DMS 273 treated with DMSO at 0.1 percent for 48 hours (cell line): ENCODE measurements at regions not wholly inside any gene's neighbourhood (a gene's known extent, or its start where the extent isn't known, plus 50 kb on each side); places are given as distances from the start of the nearest gene placed in this dataset.

Experiments
- DNase-seq: peaks from one replicate; lab custom pipeline; 2025; lab: John Stamatoyannopoulos, UW

DNA sequence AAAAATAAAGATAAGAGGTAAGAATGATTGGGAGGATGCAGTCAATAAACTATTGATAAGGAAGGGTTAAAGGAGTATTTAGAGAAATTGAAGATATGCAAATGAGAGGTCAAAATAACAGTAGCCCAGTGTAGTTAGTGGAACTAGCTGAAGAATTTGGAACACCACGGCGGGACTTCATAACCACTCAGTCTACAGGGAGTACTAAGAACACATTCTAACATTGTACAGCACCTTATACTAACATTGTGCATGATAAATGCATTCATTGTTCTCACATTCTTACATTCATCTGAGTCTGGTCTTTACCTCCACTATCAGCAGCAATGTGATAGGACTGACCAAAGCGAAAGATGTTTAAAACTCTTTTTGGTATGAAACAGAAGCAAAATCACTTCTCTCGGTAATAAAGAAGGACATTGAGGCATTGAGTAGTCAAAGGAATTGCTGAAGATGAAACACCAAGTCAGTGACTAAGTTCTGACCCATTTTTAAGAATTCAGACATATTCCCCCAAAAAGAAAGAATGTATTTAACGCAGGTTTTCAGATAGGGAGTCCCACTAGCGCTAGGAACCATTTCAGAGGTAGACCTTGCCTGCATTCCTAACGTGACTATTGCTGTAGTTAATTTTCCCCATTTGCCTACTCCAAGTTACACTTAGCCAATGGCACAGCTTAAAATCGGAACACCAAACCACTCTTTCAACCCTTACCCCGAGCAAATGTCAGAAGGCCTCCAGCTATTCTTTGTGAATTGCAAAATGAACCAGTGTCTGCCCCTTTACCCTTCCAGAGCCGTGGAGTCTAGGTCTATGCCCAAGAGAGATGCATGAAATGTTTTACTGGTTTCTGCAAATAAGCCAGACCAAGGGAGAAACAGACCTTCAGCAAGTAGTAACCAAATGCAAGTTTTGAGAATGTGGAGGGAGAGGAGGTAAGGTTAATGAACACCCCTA lies 108.8 kb upstream of the IRF2BP2 start:
- no peak for DNase-seq

DNA sequence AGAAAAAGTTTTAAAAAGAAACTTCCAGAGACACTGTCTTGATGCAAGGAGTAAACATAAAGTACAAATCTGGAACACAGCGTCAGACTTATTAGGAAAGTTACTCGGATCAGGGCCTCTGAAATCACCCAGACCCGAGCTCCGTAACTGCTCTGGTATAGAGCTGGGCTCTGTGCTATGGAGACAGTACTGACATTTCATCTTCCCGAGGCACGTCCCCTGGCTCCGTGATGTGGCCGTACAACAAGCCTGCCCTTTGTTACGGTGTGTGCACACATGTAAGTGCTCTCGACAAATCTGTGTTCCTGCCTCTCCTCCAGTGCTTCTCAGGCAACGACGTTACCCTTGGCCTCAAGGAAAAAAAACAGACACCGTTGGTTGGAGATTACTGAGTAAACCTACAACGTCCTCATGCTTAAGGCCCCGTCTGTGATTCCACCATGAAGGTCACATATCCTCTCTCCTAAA lies 107.0 kb upstream of the IRF2BP2 start:
- DNase-seq, result no peak

DNA sequence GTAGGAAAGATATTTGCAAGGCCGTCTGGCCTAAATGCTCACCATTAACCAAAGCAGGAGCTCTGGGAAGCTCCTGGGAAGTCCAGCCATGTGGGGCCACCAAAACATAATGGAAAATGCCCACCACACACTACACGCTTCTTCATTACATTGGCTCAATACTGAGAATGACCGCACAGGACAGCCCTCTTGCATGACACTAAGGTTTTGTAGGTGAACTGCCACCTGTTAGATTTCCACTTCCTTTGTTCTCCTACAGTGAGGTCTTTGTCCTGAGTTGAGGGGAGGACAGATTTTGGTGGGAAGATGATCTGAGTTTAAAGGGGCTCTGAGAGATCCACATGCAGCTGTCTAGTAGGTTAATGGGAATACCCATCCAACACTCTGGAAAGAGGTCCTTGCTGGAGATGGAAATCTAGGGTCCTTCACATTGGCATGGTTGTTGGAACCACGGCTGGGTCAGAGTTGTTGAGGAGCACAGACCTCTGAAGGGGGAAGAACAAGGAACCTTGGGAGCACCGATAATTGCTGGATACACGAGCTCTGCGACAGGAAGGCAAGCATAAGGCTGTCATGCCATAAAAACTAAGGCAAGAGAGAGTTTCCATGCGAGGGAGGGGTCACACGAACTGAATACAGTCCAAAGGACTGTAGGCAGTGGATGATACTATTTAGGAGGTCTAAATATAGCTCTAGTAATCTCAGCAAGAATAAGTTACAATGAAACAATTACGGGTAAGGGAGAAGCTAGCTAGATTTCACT lies 105.5 kb upstream of the IRF2BP2 start:
- DNase-seq, result no peak

DNA sequence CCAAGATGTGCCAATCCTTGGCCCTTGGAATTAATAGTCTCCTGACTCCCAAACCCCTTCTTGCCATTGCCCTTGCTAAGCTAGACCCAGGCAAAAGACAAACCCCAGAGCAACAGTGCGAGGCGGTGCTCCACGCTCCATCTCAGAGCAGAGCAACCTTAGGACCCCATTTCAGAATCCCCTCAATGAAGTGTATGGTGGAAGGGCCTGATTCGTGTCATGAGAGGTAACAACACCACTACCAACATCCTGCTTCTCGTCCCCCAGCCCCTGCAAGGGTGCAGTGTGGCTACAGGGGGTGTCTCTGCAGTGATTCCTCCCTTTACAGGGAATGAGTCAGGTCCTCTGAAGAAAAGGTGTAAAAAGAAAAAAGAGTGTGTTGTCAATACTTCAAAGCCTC lies 103.9 kb upstream of the IRF2BP2 start:
- DNase-seq, result no peak

DNA sequence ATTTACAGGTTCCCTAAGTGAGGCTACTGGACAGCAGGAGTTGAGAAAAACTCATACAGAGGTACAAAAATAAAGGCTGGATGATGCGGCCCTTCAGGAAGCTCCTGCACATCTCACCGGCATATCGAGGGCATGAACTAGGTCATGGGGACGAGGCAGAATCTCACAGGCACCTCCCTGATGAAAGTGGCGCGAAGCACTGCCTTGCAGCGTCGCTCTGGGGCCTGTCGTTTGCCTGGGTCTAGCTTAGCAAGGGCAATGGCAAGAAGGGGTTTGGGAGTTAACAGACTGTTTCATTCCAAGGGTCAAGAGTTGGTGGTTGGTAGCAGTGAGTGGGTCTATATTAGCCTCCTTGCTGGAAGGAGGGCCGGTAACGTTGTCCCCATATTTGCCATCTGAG lies 103.5 kb upstream of the IRF2BP2 start:
- no peak for DNase-seq

DNA sequence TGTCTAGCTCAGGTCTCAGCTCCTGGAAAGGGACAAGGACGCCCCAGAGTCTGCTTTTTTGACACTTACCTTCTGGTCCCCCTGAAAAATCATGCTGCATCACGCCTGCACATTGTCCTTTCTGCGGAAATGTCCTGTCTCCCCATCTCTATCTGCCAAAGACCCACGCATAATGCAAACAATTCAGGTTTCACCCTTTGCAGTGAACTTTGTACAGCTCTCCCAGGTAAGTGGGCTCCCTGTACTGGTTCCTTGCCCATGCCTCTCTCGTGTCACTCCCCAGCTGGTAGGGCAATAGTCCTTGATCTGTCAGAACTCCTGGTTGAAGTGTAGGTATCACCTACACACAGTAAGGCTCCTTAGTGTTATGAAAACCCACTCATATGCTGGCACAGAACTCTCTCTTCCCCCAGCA lies 102.9 kb upstream of the IRF2BP2 start:
- no peak for DNase-seq

DNA sequence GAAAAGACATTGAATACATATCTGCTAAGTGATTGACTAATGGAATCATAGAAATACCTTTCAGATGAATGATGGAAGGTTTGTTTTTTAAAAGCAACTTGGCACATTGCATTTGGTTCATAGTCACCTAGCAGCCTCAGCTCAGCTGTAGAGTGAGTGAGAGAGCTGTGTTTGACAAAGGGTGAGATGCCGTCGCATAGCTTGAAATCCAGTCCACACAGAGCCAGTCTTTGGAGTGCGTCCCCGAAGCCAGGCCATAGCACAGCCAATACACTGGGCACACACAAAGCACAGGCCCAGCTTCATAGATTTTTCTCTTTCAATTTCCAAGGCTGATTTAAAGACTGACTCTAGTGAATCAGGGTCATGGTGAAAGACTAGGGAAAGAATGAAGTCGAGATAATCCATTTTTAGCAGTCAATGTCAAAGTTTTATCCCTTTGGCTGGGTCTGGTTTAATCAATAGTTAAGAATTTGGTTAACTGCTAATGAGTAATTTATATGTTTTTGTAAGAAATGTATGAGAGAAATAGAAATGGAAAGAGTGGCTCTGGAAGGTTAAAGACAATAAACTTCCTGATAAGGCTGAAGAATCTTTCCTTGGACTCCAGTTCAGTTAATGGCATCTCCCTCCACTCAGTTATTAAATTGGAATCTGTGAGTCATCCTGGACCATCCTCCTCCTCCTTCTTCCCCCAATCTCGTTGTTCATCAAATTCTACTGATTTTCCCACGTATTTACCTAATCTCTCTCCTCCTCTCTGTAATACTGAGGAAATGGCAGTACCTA lies 101.2 kb upstream of the IRF2BP2 start:
- no peak for DNase-seq

DNA sequence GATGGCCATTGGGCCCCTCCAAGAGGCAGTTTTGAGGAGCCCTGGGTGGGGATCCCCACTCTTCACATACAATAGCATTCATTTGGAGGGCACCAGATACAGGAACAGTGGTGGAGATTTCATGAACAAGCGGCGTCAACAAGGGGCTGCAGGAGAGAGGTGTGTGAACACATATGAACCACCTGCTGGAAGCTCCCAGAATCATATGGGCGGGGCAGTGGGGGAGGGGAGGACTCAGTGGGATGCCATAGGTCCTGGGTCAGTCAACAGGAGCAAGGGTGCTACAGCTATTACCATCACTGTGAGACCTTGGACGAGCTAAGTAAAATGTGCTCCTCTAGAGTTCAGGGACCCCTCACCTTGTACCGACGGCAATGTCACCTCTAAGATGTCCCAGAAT lies 100.4 kb upstream of the IRF2BP2 start:
- DNase-seq, result no peak

DNA sequence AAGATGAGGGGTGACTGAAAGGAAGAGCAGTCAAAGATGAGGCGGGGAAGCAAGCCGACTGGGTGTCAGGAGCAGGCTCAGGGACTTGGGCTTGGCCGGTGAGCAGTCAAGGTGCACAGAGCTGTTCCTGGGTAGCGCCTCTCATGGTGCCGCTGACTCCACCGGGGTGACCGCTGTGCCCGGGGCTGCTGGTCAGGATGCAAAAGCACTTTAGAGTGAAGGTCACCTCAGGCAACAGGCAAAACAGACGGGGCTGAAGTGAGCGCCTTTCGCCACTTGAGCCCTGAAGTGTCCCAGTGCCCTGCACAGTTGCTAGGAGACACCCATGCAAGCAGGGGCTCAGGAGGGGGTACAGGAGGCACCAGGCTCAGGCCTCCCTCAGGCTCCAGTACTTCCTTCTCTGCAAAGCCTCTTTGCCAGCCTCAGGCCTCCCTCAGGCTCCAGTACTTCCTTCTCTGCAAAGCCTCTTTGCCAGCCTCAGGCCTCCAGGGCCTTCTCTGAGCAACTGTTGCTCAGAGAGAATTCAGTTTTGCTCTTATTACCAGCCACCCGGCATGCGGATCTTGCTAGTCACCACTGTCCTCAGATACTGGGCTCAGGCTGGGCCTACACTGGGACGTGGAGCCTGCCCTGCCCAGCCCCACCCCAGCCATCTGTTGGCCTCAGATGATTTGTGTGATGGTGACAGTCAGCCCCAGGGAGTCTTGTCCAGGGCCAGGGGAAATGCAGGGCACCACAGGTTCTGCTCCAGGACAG lies 99.7 kb upstream of the IRF2BP2 start:
- peak; percentile 24 for DNase-seq

DNA sequence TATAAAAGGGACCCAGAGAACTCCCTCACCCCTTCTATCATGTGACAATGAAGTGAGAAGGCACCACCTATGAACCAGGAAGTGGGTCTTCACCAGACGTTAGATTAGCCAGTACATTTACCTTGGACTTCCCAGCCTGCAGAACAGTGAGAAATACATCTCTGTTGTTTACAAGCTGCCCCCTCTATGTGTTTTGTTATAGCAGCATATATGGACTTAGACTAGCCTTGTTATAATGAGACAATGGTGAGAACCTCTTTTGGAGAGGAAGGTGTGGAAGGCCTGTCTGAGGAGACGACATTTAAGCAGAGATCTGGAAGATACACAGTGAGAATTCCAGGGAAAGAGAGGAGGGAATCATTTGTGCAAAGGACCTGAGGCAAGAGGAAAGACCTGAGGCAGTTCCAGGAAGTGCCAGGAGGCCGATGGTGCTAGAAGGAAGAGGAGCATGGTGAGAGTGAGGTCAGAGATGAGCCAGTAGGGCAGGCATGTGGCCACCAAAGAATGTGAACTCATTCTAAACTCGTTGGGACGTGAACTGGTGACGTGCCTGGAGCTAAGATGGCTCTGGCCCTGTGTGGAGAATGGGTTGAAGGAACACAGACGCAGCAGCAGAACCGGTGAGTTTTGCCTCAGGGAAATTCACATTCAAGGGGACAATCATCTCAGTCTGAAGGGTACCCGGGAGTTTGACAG lies 98.9 kb upstream of the IRF2BP2 start:
- DNase-seq, result no peak

DNA sequence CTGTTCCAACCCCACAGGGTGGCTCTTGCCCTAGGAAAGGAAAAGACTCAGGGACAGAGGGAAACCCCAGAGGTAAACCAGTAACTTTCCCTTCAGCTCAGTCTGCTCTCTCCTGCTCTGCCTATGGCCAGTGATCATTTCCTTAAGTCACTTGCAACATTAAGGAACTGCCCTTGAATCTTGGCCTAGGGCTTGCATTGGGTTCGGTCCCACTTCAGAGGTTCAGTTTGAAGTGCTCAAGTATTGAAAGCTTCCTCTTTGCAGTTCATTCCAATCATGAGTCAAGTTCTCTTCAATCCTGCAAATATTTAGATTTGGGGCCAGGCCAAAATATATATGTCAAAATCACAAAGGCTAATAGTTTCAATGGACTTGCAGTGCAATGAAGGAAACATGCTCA lies 97.7 kb upstream of the IRF2BP2 start:
- no peak for DNase-seq

DNA sequence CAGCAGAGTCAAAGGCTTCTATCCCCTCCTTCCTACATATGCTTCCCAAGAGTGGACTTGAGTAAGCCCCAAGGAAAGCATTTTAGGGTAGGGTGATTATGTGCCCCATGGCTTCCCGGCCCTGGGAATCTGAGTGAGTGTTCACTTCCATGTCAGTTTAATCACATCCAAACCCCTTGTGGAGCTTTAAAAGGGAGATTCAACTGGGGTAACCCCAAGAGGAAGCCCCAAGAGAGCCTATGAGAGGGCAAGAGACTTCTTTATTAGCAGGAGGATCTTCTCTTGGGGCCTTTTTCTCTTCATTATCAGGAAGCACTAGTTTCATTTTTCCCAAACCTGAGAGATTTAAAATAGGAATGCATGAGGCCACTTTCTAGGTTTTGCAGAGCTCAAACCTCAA lies 97.0 kb upstream of the IRF2BP2 start:
- DNase-seq, result no peak

DNA sequence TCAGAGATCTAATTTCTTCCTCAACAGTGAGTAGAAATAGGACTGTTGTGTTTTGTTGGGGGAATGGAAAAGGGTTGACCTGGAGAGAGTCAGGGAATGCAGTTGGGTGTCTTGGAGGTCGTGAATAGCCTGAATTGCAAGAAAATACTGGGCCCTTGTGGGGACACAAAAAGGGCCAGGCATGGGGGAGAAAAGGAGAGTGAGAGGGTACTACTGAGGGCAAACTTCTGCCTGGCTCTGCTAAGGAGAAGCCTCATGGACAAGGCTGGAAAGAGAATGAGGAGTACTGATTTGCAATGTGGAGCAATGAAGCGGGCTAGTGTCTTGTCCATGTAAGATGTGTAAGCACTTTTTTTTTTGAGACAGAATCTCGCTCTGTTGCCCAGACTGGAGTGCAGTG lies 96.2 kb upstream of the IRF2BP2 start:
- no peak for DNase-seq

DNA sequence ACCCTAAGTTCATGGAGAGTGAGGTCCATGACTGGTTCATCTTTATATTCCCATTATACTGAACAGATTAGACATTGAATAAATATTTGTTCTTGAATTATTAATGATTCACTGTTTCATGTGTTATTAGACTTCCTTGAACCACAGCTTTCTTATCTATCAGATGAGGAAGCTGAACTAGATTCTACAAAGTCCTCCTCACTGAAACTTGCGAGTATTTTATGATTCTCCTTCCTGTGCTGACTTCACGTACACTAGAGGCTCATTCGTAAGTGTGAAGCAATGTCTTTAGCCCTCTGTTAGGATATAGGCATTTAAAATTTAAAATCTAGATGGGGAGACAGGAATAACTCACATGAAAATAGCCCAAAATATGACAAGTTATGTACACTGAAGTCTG lies 95.6 kb upstream of the IRF2BP2 start:
- DNase-seq, result no peak

DNA sequence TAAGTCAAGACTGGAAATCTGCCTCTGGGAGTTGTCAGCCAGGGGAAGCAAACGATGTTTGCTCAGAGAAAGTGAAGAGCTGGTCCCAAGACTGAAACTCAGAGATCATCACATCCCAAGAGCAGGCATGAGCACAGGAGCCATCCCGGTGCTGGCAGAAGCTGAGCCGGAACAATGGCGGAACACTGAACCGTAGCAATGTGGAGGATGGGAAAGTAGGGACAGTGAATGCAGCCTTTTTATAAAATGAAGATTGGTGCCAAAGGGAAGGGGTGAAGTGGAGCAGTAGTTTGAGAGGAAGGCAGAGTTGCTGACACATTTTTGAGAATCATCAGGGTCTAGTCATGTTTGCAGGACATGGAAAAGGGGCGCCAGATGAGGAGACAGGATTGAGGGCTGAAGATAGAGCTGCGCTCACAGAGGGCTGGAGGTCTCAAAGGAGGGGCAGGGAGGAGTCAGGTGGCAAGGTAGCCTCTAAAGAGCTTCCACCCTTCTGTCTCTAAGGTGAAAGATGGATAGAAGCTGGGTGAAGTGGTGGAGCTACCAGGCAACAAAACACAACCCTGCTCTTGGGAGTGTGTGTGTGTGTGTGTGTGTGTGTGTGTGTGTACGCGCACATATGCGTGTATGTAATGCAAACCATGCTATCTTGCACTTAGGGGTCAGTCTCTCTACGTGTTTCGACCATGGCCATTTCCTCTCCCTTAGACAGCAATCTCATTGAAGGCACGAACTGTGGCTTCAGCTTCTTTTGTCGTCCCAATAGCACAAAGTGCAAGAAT lies 94.3 kb upstream of the IRF2BP2 start:
- no peak for DNase-seq

DNA sequence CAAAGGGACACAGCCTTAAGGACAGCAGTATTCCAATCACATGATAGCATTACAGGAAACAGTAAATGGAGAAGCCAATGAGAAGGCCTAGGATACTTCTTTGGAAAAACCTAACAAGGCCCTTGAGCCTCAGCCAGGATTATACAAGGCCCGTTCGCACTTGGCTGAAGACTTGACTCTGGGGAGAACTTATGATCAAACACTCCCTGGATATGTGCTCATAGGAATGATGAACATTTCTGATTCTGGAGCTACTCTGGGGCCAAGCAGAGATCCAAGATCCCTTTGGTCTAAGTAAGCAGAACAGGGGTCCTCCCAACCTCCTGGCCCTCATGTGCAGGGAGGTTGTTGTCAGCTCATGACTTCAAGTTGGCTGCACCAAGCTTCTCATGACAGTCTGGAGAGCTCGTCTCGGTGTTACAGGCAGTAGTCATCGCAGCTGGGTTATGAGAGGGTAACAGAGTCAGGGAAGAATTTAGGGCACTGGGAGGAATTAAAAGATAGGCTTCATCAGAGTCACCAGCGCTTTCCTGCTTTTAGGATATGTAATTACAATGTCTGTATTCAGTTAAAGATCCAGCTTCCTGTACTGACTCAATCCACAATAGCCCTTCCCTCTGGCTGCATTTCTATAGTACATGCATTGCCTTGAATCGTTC lies 92.5 kb upstream of the IRF2BP2 start:
- DNase-seq, result no peak

DNA sequence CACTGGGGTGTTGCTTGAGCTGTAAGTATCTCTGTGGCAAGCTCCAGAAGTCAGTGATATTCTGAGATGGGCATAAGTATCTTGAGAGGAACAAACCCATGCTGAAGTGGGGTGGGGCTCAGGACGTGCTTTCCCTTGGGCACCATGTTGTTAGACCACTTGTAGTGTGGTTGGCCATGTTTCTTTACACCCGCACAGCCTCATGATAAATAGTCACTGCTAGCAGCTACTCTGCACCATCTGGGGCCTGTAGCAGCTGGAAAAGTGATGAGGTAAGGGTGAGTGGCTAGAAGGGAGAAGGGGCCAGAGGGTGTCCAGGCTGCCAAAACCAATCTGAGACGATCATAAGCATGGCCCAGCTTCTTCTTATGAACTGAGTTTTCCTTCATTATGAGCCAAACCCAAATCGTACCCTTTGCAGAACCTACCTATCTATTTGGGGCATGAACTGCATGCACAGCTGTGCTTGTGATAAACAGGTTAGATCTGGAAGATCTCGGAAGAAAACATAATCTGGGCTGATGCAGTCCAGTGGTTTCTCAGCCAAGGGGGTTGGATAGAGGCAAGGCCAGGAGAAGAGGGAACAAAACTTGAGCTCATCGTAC lies 91.9 kb upstream of the IRF2BP2 start:
- DNase-seq, result peak; percentile 58

DNA sequence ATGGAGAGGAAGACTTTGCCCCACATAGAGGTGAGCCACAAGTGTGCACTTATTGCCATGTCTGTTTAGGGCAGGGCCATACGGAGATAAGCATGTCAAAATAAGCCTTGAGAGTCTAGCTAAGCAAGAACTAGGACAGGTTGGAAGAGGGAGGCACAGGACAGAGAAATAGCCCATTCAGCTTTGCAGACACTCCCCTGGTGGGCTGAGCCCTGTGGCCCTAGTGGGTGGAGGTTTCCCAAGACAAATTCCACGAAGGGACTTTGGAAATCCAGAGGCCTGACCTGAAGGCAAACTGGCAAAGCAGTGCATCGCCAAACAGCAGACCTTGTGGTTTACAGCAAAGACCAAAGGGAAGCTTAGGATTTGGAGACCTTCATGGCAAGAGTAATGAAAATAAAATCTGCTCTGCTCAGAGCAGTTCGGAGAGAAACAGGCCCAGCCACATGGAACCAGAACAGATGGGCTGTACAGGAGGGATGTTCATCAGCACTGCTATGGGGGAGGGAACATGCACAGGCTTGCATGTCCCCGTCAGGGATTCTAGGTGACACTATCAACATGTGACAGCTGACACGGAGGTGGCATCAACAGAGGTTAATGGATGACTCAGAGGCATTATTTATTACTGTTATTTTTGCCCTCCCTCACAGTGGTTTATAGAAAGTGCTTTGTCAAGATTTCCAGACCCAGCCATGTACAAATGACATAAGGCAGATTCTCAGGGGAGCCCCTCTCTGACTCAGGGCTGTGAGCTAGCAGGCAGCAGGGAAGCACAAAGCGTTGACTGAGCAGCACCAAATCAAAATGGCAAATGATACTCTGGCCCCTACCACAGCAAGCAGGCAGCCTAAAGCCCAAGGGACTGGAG lies 90.1 kb upstream of the IRF2BP2 start:
- DNase-seq, result peak; percentile 94
